IMR-90 (cell line): ENCODE measurements at regions not wholly inside any gene's neighbourhood (a gene's known extent, or its start where the extent isn't known, plus 50 kb on each side); places are given as distances from the start of the nearest gene placed in this dataset.

ENCODE experiments used
- ATAC-seq: fragments of 200-7000 bp; cut with Tn5 transposase; 2 replicates; pipeline ENCODE4 v1.9.1; 2020; ENCODE audit warnings: low read depth, mild to moderate bottlenecking, moderate library complexity
- BruUV-seq: library from RNA; stranded (reverse); fragments of 400-500 nt; replicated peaks from 2 replicates; lab custom pipeline; 2021; lab: Mats Ljungman, UMichigan
- CTCF ChIA-PET: fragments of 300-600 bp; formaldehyde crosslinking; extraction: SDS; loops from one replicate; lab custom pipeline; 2021; ENCODE audit warnings: antibody characterized with exemption; lab: Yijun Ruan, JAX
- POLR2A ChIA-PET: fragments of 300-600 bp; sonication (Branson Sonifier 250); formaldehyde crosslinking; loops from one replicate; lab custom pipeline; 2022; ENCODE audit warnings: antibody characterized with exemption; ENCODE audit not compliant: unreplicated experiment; lab: Charles Lee
- DNase-seq: peaks from one replicate; pipeline ENCODE4 v3.0.0; 2013
- H2AFZ ChIP-seq: replicated peaks from 2 replicates; pipeline ENCODE3; 2013; ENCODE audit warnings: low read length, mild to moderate bottlenecking; ENCODE audit not compliant: poor library complexity
- H2AK5ac ChIP-seq: 2 replicates; pipeline ENCODE4 v1.6.1; 2013; ENCODE audit warnings: low read depth, low read length, inconsistent platforms
- H2AK9ac ChIP-seq: replicated peaks from 2 replicates; pipeline ENCODE3; 2013; ENCODE audit warnings: mild to moderate bottlenecking, low read depth, low read length, moderate library complexity; ENCODE audit not compliant: poor library complexity
- H2BK120ac ChIP-seq: 2 replicates; pipeline ENCODE4 v1.6.1; 2013; ENCODE audit warnings: low read depth, low read length, inconsistent platforms
- H2BK15ac ChIP-seq: 3 replicates; pipeline ENCODE4 v1.6.1; 2013; ENCODE audit warnings: low read depth, low read length, inconsistent platforms
- H2BK20ac ChIP-seq: 2 replicates; pipeline ENCODE4 v1.6.1; 2013; ENCODE audit warnings: low read depth, mild to moderate bottlenecking, inconsistent platforms, low read length, moderate library complexity
- H2BK5ac ChIP-seq: 2 replicates; pipeline ENCODE4 v1.6.1; 2013; ENCODE audit warnings: mild to moderate bottlenecking, low read depth, low read length, inconsistent platforms; ENCODE audit not compliant: poor library complexity, severe bottlenecking
- H3K14ac ChIP-seq: replicated peaks from 2 replicates; pipeline ENCODE4 v1.6.1; 2013; ENCODE audit warnings: low read depth, low read length, inconsistent platforms
- H3K18ac ChIP-seq: 2 replicates; pipeline ENCODE4 v1.6.1; 2013; ENCODE audit warnings: low read depth, low read length, control low read depth
- H3K23ac ChIP-seq: 2 replicates; pipeline ENCODE4 v1.6.1; 2013; ENCODE audit warnings: low read depth, low read length, inconsistent platforms
- H3K27ac ChIP-seq: 2 replicates; pipeline ENCODE4 v1.5.1; 2013; ENCODE audit warnings: mild to moderate bottlenecking, control low read depth, low read length; ENCODE audit not compliant: insufficient read depth
- H3K27me3 ChIP-seq: 2 replicates; pipeline ENCODE4 v1.6.1; 2013; ENCODE audit warnings: low read length; ENCODE audit not compliant: control insufficient read depth, insufficient read depth
- H3K36me3 ChIP-seq: 2 replicates; pipeline ENCODE4 v1.6.1; 2013; ENCODE audit warnings: low read length, mixed read lengths; ENCODE audit not compliant: control insufficient read depth, insufficient read depth
- H3K4ac ChIP-seq: 2 replicates; pipeline ENCODE4 v1.6.1; 2013; ENCODE audit warnings: low read depth, low read length, inconsistent platforms
- H3K4me1 ChIP-seq: 2 replicates; pipeline ENCODE4 v1.6.1; 2013; ENCODE audit warnings: low read length, mixed read lengths; ENCODE audit not compliant: control insufficient read depth, insufficient read depth
- H3K4me2 ChIP-seq: 2 replicates; pipeline ENCODE4 v1.6.1; 2013; ENCODE audit warnings: low read depth, mild to moderate bottlenecking, control low read depth, low read length, moderate library complexity
- H3K4me3 ChIP-seq: 2 replicates; pipeline ENCODE4 v1.5.1; 2013; ENCODE audit warnings: low read depth, mild to moderate bottlenecking, control low read depth, low read length, moderate library complexity; ENCODE audit not compliant: insufficient read depth
- H3K56ac ChIP-seq: 2 replicates; pipeline ENCODE4 v1.6.1; 2013; ENCODE audit warnings: low read length, inconsistent platforms; ENCODE audit not compliant: insufficient read depth; ENCODE audit errors: extremely low read depth
- H3K79me1 ChIP-seq, 2 experiments: 2 replicates each; pipeline ENCODE4 v1.6.1; 2013; ENCODE audit warnings: low read length in 2 of 2, inconsistent platforms in 1 of 2, low read depth in 1 of 2
- H3K9ac ChIP-seq: 2 replicates; pipeline ENCODE4 v1.6.1; 2013; ENCODE audit warnings: low read depth, low read length, control low read depth
- H3K9me1 ChIP-seq: 2 replicates; pipeline ENCODE4 v1.6.1; 2013; ENCODE audit warnings: low read length, inconsistent platforms; ENCODE audit not compliant: insufficient read depth
- H3K9me3 ChIP-seq: 2 replicates; pipeline ENCODE4 v1.6.1; 2013; ENCODE audit warnings: low read length; ENCODE audit not compliant: control insufficient read depth, insufficient read depth
- H4K20me1 ChIP-seq: 2 replicates; pipeline ENCODE4 v1.6.1; 2013; ENCODE audit warnings: low read length, inconsistent platforms; ENCODE audit not compliant: insufficient read depth
- H4K5ac ChIP-seq: 2 replicates; pipeline ENCODE4 v1.6.1; 2013; ENCODE audit warnings: mild to moderate bottlenecking, low read depth, low read length, control low read depth
- H4K8ac ChIP-seq, 2 experiments: 2 replicates each; pipeline ENCODE4 v1.6.1; 2013; ENCODE audit warnings: low read depth in 2 of 2, low read length in 2 of 2, control low read depth in 1 of 2, inconsistent platforms in 1 of 2
- H4K91ac ChIP-seq: 2 replicates; pipeline ENCODE4 v1.6.1; 2013; ENCODE audit warnings: low read depth, low read length, inconsistent platforms; ENCODE audit not compliant: insufficient read depth
- CHD1 ChIP-seq: IDR thresholded peaks from 2 replicates; pipeline ENCODE4 v1.6.1; 2012; ENCODE audit warnings: low read depth, low read length, improper control_type of control experiment
- MAFK ChIP-seq: IDR thresholded peaks from 2 replicates; pipeline ENCODE4 v1.6.1; 2012; ENCODE audit warnings: low read depth, low read length, improper control_type of control experiment
- MAZ ChIP-seq: IDR thresholded peaks from 2 replicates; pipeline ENCODE4 v1.6.1; 2012; ENCODE audit warnings: low read depth, mild to moderate bottlenecking, low read length, improper control_type of control experiment, moderate library complexity, borderline replicate concordance
- RCOR1 ChIP-seq: IDR thresholded peaks from 2 replicates; pipeline ENCODE4 v1.6.1; 2012; ENCODE audit warnings: mild to moderate bottlenecking, low read length, improper control_type of control experiment; ENCODE audit not compliant: insufficient replicate concordance
- RFX5 ChIP-seq: IDR thresholded peaks from 2 replicates; pipeline ENCODE4 v1.8.0; 2012; ENCODE audit warnings: low read depth, mild to moderate bottlenecking, low read length, moderate library complexity
- WGBS, 2 experiments: methylation state at CpG; one replicate each; pipeline versions ENCODE4 v1.1.5 to v1.1.7; 2013; ENCODE audit warnings: missing lambda C conversion rate in 2 of 2; ENCODE audit not compliant: insufficient read length in 1 of 2; ENCODE audit errors: extremely low coverage in 2 of 2; 5-methylcytosine and 5-hydroxymethylcytosine counted together
- dilution Hi-C: fragments of 300-500 bp; cut with HindIII; formaldehyde crosslinking; loops from one replicate; pipeline ENCODE4 v1.14.3; 2018; ENCODE audit warnings: low sequenced_read_pairs; ENCODE audit not compliant: unreplicated experiment
- in situ Hi-C: fragments of 300-500 bp; cut with MboI; formaldehyde crosslinking; loops from 3 replicates; pipeline ENCODE4 v1.14.3; 2019; ENCODE audit warnings: low sequenced_read_pairs, inconsistent platforms, mixed read lengths
- intact Hi-C: fragments of 100-400 bp; cut with micrococcal nuclease; formaldehyde crosslinking; loops from 2 replicates; pipeline ENCODE4 v1.10.0; 2022
- TF ChIP-seq, protein P1 (sequence below): conservative IDR thresholded peaks from 2 replicates; pipeline ENCODE4 v1.5.1; 2012; ENCODE audit warnings: mild to moderate bottlenecking, low read depth, low read length, improper control_type of control experiment

DNA sequence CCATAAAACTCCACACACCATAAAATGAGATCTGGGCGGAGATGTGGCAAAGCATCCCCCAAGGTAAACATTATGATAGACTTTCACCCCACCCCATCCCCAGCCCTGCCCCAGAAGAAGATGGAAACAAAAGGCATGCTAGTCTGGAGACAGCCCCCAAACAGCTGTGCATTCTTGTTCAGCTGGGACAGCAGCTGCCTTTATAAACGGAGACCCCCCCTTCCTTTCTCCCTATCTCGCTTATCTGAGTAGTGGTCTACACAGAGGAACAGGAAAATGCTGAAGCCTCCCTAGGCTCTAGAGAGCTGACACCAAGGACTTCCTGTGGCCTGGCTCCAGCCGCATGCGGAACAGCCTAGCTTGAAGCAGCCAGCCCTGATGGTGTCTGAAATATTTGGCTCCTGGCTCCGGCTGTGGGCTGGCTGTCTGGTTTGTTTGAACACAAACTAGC is 190.3 kb upstream of the ANKFN1 start:
- Histone ChIP-seq H3K36me3 (no peaks in the 10 kb centered on the region), H3K9me3 (peaks cover 1% of the 10 kb centered on the region; the same call in 1 of the 2 replicates), H4K5ac (no peak overlapping the region), H3K27ac (no peak overlapping the region), H2AK9ac (no peak overlapping the region), H3K4me2 (no peak overlapping the region), H4K8ac (no peak overlapping the region), H3K27me3 (no peaks in the 10 kb centered on the region), H3K56ac (no peak overlapping the region), H3K79me1 (no peaks in the 10 kb centered on the region), H3K4me3 (no peak overlapping the region), H2BK5ac (no peak overlapping the region), H2AK5ac (no peak overlapping the region), H3K4ac (no peak overlapping the region), H2BK20ac (no peak overlapping the region), H2BK120ac (no peak overlapping the region), H3K9ac (no peak overlapping the region), H3K23ac (no peak overlapping the region), H4K20me1 (no peaks in the 10 kb centered on the region), H4K91ac (no peak overlapping the region), H3K14ac (no peak overlapping the region), H3K18ac (no peak overlapping the region), H3K4me1 (no peaks in the 10 kb centered on the region), H2BK15ac (no peak overlapping the region), H2AFZ (no peak overlapping the region), H3K9me1 (no peaks in the 10 kb centered on the region)
- ATAC-seq, result no peak
- CTCF ChIA-PET, result no interaction called here
- no peak for DNase-seq
- no CpG with 5 or more reads among the region's 6 CpGs for WGBS, 2 experiments
- intact Hi-C loops (no loop called here), in situ Hi-C loops (no loop called here), dilution Hi-C loops (no loop called here)
- POLR2A ChIA-PET, result no interaction called here
- BruUV-seq, result no TSS peak
- no peak for TF ChIP-seq MAFK
- TF ChIP-seq, protein P1, sequence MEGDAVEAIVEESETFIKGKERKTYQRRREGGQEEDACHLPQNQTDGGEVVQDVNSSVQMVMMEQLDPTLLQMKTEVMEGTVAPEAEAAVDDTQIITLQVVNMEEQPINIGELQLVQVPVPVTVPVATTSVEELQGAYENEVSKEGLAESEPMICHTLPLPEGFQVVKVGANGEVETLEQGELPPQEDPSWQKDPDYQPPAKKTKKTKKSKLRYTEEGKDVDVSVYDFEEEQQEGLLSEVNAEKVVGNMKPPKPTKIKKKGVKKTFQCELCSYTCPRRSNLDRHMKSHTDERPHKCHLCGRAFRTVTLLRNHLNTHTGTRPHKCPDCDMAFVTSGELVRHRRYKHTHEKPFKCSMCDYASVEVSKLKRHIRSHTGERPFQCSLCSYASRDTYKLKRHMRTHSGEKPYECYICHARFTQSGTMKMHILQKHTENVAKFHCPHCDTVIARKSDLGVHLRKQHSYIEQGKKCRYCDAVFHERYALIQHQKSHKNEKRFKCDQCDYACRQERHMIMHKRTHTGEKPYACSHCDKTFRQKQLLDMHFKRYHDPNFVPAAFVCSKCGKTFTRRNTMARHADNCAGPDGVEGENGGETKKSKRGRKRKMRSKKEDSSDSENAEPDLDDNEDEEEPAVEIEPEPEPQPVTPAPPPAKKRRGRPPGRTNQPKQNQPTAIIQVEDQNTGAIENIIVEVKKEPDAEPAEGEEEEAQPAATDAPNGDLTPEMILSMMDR, result no peak
- no peak for TF ChIP-seq RCOR1
- TF ChIP-seq MAZ, result no peak
- TF ChIP-seq RFX5, result no peak
- no peak for TF ChIP-seq CHD1
